ENCODE measurements at regions not wholly inside any gene's neighbourhood (a gene's known extent, or its start where the extent isn't known, plus 50 kb on each side); places are given as distances from the start of the nearest gene placed in this dataset.

- ATAC-seq, result no peak
- TF ChIP-seq CREB5 (CRISPR knock-in tag; IDR thresholded peaks at IDR 0.05; ENCODE audit: low read depth), result no peak
- TF ChIP-seq TOX (CRISPR knock-in tag; IDR thresholded peaks at IDR 0.05; ENCODE audit: borderline replicate concordance), result no peak
- TF ChIP-seq ZFP30 (CRISPR knock-in tag; IDR thresholded peaks at IDR 0.05), result no peak
- TF ChIP-seq CSDC2 (CRISPR knock-in tag; IDR thresholded peaks at IDR 0.05), result no peak
- no peak for TF ChIP-seq ESRRG (CRISPR knock-in tag; IDR thresholded peaks at IDR 0.05)
- TF ChIP-seq POU6F1 (CRISPR knock-in tag; IDR thresholded peaks at IDR 0.05; ENCODE audit: borderline replicate concordance, low read depth), result no peak
- TF ChIP-seq BACH2 (CRISPR knock-in tag; IDR thresholded peaks at IDR 0.05; ENCODE audit: borderline replicate concordance), result no peak
- no peak for TF ChIP-seq ZNF8 (CRISPR knock-in tag; IDR thresholded peaks at IDR 0.05)
- TF ChIP-seq ARNTL (CRISPR knock-in tag; IDR thresholded peaks at IDR 0.05; ENCODE audit: borderline replicate concordance, low read depth), result no peak
- TF ChIP-seq RARB (CRISPR knock-in tag; IDR thresholded peaks at IDR 0.05), result no peak
- no peak for TF ChIP-seq ZNF70 (CRISPR knock-in tag; IDR thresholded peaks at IDR 0.05)
- no peak for TF ChIP-seq CSRNP3 (CRISPR knock-in tag; IDR thresholded peaks at IDR 0.05)
- TF ChIP-seq PPARA (CRISPR knock-in tag; IDR thresholded peaks at IDR 0.05; ENCODE audit: borderline replicate concordance), result no peak
Observed at GRCh38 chr6:50984135-50984534, 165.5 kb downstream of the TFAP2B start.

GRCh38 chr6:50986319-50986718 lies 167.6 kb downstream of the TFAP2B start:
- TF ChIP-seq TOX (CRISPR knock-in tag; IDR thresholded peaks at IDR 0.05; ENCODE audit: borderline replicate concordance) (no peak), ZNF565 (CRISPR knock-in tag; conservative IDR thresholded peaks at IDR 0.05; ENCODE audit: low read depth) (no peak), CSDC2 (CRISPR knock-in tag; IDR thresholded peaks at IDR 0.05) (no peak), ISL1 (CRISPR knock-in tag; IDR thresholded peaks at IDR 0.05) (no peak), ZNF70 (CRISPR knock-in tag; IDR thresholded peaks at IDR 0.05) (no peak), PATZ1 (CRISPR knock-in tag; IDR thresholded peaks at IDR 0.05; ENCODE audit: borderline replicate concordance) (no peak), OSR1 (CRISPR knock-in tag; IDR thresholded peaks at IDR 0.05) (no peak), ARNTL (CRISPR knock-in tag; IDR thresholded peaks at IDR 0.05; ENCODE audit: borderline replicate concordance, low read depth) (no peak), TSHZ2 (CRISPR knock-in tag; IDR thresholded peaks at IDR 0.05) (no peak), ZFP3 (CRISPR knock-in tag; IDR thresholded peaks at IDR 0.05) (no peak), ZFP30 (CRISPR knock-in tag; IDR thresholded peaks at IDR 0.05) (no peak), ESRRG (CRISPR knock-in tag; IDR thresholded peaks at IDR 0.05) (no peak), PPARA (CRISPR knock-in tag; IDR thresholded peaks at IDR 0.05; ENCODE audit: borderline replicate concordance) (no peak), CSRNP3 (CRISPR knock-in tag; IDR thresholded peaks at IDR 0.05) (no peak), SNAI2 (CRISPR knock-in tag; IDR thresholded peaks at IDR 0.05) (no peak), ZNF8 (CRISPR knock-in tag; IDR thresholded peaks at IDR 0.05) (no peak)
- ATAC-seq, result no peak

All from SK-N-SH treated with all-trans-retinoic acid at 6 μM for 48 hours (cell line).